ENCODE measurements at regions not wholly inside any gene's neighbourhood (a gene's known extent, or its start where the extent isn't known, plus 50 kb on each side); places are given as distances from the start of the nearest gene placed in this dataset.
"Not testable (repeated sequence)": the region's sequence is repeated elsewhere in the genome, so short reads cannot be mapped to it uniquely, and the experiment has no call there.

DNA sequence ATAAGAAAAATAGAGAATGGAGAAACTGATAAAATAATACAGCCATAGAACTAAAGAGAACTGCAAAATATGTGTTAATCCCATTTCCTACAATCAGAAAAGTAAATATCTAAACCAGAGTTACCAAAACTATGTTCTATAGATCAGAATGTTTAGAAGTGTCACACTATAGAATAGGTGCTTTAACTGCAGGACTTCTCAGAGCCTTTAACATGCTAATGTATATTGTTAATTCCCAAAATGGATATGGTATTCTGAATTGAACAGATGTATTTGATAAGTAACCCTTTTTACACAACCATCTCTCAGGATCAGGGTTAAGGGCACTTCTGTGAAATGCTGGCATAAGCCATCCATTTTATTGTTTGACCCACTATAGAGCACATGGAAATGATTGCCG, 200.3 kb downstream of the SHOX2 start:
- ATAC-seq: no peak
- Histone ChIP-seq H3K27ac (no peak overlapping the region), H3K4me1 (no peaks in the 10 kb centered on the region), H3K36me3 (no peaks in the 10 kb centered on the region), H3K9me3 (peaks cover 0 to 19% (median 0%) of the 10 kb centered on the region in 3 donors), H3K27me3 (no peaks in the 10 kb centered on the region), H3K4me3 (no peak overlapping the region)
- TF ChIP-seq, protein P1, sequence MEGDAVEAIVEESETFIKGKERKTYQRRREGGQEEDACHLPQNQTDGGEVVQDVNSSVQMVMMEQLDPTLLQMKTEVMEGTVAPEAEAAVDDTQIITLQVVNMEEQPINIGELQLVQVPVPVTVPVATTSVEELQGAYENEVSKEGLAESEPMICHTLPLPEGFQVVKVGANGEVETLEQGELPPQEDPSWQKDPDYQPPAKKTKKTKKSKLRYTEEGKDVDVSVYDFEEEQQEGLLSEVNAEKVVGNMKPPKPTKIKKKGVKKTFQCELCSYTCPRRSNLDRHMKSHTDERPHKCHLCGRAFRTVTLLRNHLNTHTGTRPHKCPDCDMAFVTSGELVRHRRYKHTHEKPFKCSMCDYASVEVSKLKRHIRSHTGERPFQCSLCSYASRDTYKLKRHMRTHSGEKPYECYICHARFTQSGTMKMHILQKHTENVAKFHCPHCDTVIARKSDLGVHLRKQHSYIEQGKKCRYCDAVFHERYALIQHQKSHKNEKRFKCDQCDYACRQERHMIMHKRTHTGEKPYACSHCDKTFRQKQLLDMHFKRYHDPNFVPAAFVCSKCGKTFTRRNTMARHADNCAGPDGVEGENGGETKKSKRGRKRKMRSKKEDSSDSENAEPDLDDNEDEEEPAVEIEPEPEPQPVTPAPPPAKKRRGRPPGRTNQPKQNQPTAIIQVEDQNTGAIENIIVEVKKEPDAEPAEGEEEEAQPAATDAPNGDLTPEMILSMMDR (IDR thresholded peaks at IDR 0.05): no peak
- no peak for TF ChIP-seq POLR2AphosphoS5 (IDR thresholded peaks at IDR 0.05)
- no peak for TF ChIP-seq POLR2A (IDR thresholded peaks at IDR 0.05)
- TF ChIP-seq EP300 (IDR thresholded peaks at IDR 0.05): no peak
- 67 to 87% methylated on average over 1 of the region's 1 CpG for WGBS, 2 donors (ENCODE audit: low coverage in 1 of 2)

DNA sequence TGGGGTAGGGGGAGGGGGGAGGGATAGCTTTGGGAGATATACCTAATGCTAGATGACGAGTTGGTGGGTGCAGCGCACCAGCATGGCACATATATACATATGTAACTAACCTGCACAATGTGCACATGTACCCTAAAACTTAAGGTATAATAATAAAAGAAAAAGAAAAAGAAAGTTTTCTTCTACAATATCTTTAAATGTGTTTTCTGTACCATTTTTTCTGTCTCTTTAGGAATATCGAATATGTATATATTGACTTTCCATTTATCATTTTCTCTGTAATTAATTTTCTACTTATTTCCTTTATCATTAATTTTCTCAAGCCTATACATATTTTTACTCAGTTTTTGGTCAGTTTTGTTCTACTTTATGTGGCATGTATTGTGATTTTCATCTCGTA, 203.5 kb downstream of the SHOX2 start:
- ATAC-seq, H3K36me3 ChIP-seq, H3K4me3 ChIP-seq, H3K27ac ChIP-seq, H3K27me3 ChIP-seq, H3K4me1 ChIP-seq: not testable (repeated sequence)
- WGBS, 2 donors (ENCODE audit: low coverage in 1 of 2): 88 to 95% methylated on average over 4 of the region's 4 CpGs
- peaks cover 0 to 19% (median 0%) of the 10 kb centered on the region in 3 donors for H3K9me3 ChIP-seq

DNA sequence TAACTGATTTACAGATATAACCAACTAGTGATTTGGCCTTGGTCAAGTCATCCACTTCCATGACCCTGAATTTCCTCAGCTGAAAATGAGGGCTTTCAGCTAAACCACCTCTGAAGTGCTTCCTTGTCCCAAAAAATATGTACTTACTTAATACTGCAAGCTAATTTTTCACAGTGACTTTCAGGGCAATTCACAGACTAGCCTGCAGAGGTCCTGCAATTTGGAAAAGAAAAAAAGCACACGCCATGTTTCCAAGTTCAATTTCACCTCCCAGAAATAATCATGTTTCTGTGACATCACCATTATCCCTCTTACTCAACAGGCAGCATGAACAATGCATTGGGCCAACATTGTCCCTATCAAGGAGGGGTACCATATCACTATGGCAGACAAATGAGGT, 218.2 kb downstream of the SHOX2 start:
- H3K27ac ChIP-seq: no peak overlapping the region
- TF ChIP-seq POLR2A (IDR thresholded peaks at IDR 0.05): no peak
- TF ChIP-seq, protein P1 (IDR thresholded peaks at IDR 0.05): no peak
- TF ChIP-seq POLR2AphosphoS5 (IDR thresholded peaks at IDR 0.05): no peak
- no peak for TF ChIP-seq EP300 (IDR thresholded peaks at IDR 0.05)
- H3K4me1 ChIP-seq: no peaks in the 10 kb centered on the region
- H3K4me3 ChIP-seq: no peak overlapping the region
- 83% methylated on average over 1 of the region's 1 CpG; no CpG with 5 or more reads in 1 of the 2 donors for WGBS, 2 donors (ENCODE audit: low coverage in 1 of 2)
- H3K36me3 ChIP-seq: no peaks in the 10 kb centered on the region
- H3K27me3 ChIP-seq: no peaks in the 10 kb centered on the region
- H3K9me3 ChIP-seq: no peaks in the 10 kb centered on the region
- no peak for ATAC-seq

DNA sequence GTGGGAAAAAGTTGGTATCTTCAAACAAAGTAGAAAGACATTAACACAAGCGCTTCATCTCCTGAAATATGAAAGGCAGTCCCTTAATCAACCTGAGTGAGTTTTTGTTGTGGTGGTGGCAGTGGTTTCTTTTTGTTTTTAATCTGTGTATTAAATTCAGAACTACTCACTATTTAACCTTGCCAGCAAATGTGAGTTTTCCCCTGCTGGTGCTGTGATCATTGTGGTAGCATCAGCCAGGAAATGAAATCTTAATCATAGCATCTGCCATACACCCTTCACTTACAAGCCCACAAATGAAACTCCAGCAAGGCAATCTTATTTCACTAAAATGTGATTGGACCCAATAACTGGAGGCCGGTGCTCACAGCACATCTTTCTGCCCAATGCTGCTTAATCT, 229.7 kb downstream of the SHOX2 start:
- H3K9me3 ChIP-seq: peaks cover 0 to 20% (median 0%) of the 10 kb centered on the region in 3 donors
- no peak for TF ChIP-seq POLR2A (IDR thresholded peaks at IDR 0.05)
- TF ChIP-seq, protein P1 (IDR thresholded peaks at IDR 0.05): no peak
- TF ChIP-seq EP300 (IDR thresholded peaks at IDR 0.05): no peak
- no peak for TF ChIP-seq POLR2AphosphoS5 (IDR thresholded peaks at IDR 0.05)
- no peak overlapping the region for H3K4me3 ChIP-seq
- no peak for ATAC-seq
- H3K4me1 ChIP-seq: no peaks in the 10 kb centered on the region
- 75 to 91% methylated on average over 2 of the region's 2 CpGs for WGBS, 2 donors (ENCODE audit: low coverage in 1 of 2)
- no peak overlapping the region for H3K27ac ChIP-seq
- no peaks in the 10 kb centered on the region for H3K27me3 ChIP-seq
- no peaks in the 10 kb centered on the region for H3K36me3 ChIP-seq

DNA sequence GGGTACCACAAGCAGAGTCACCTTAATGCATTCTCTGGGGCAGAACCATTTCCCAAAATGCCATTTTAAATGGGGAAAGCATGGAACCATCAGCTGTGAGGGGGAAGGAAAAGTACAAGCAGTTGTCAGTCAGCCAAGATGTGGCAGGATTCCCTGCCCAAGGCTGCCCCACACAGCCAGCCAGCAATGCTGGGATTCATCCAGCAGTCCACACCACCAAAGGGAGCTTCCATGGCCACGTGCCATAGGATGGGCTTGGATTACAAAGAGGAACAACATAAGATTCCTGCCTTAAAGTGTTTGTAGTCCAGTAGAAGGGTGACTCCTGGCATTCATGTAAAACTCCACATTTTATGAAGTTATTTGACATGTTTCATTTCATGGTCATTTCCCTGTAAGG, 233.3 kb downstream of the SHOX2 start:
- 56 to 86% methylated on average over 1 of the region's 1 CpG for WGBS, 2 donors (ENCODE audit: low coverage in 1 of 2)
- no peak for TF ChIP-seq POLR2A (IDR thresholded peaks at IDR 0.05)
- TF ChIP-seq POLR2AphosphoS5 (IDR thresholded peaks at IDR 0.05): no peak
- no peak for TF ChIP-seq EP300 (IDR thresholded peaks at IDR 0.05)
- TF ChIP-seq, protein P1 (IDR thresholded peaks at IDR 0.05): no peak
- no peak overlapping the region for H3K4me3 ChIP-seq
- H3K4me1 ChIP-seq: peaks cover 0 to 2% (median 1%) of the 10 kb centered on the region in 3 donors
- no peaks in the 10 kb centered on the region for H3K36me3 ChIP-seq
- no peaks in the 10 kb centered on the region for H3K27me3 ChIP-seq
- H3K9me3 ChIP-seq: no peaks in the 10 kb centered on the region
- ATAC-seq: no peak
- no peak overlapping the region for H3K27ac ChIP-seq

Data from gastroesophageal sphincter (tissue), 4 donors.